A549 (cell line): ENCODE measurements at regions not wholly inside any gene's neighbourhood (a gene's known extent, or its start where the extent isn't known, plus 50 kb on each side); places are given as distances from the start of the nearest gene placed in this dataset.

Experiments used
- CBX2 ChIP-seq: fragments of 200-600 bp; sonication (generic); IDR thresholded peaks from 2 replicates; pipeline ENCODE4 v1.6.1; 2016; ENCODE audit warnings: low read depth, mild to moderate bottlenecking, borderline replicate concordance
- EP300 ChIP-seq, 2 experiments: fragments of >200 bp; sonication (Bioruptor Twin); formaldehyde crosslinking; IDR thresholded peaks; 2 replicates in 1 of 2; 3 replicates in 1 of 2; pipeline ENCODE4 v1.6.1; 2016 to 2017
- GATA3 ChIP-seq: IDR thresholded peaks from 2 replicates; pipeline ENCODE4 v1.6.1; 2012; ENCODE audit warnings: borderline replicate concordance
- NR3C1 ChIP-seq: fragments of >200 bp; sonication (Bioruptor Twin); formaldehyde crosslinking; IDR thresholded peaks from 3 replicates; pipeline ENCODE4 v1.6.1; 2017
- RARB ChIP-seq: fragments of 250-450 bp; sonication (Bioruptor Pico); IDR thresholded peaks from 2 replicates; pipeline ENCODE4 v1.8.0; 2021; ENCODE audit warnings: mild to moderate bottlenecking, moderate library complexity
- RFX5 ChIP-seq: fragments of 450-650 bp; IDR thresholded peaks from 2 replicates; pipeline ENCODE4 v1.7.1; 2014; ENCODE audit warnings: antibody characterized with exemption, mild to moderate bottlenecking, moderate library complexity
- TF ChIP-seq, protein P1 (sequence below): fragments of >200 bp; sonication (Bioruptor Twin); formaldehyde crosslinking; IDR thresholded peaks from 3 replicates; pipeline ENCODE4 v1.5.1; 2016
- TF ChIP-seq, protein P2 (sequence below): fragments of >200 bp; sonication (Bioruptor Twin); formaldehyde crosslinking; IDR thresholded peaks from 3 replicates; pipeline ENCODE4 v1.6.1; 2016
- TF ChIP-seq, protein P3 (sequence below): fragments of 200-600 bp; sonication (generic); IDR thresholded peaks from 2 replicates; pipeline ENCODE4 v1.6.1; 2016; ENCODE audit warnings: antibody characterized with exemption, mild to moderate bottlenecking, moderate library complexity

GRCh38 chr7:98520356-98520951 lies 96.6 kb upstream of the NPTX2 start:
- no peak for TF ChIP-seq CBX2
- TF ChIP-seq, protein P1, sequence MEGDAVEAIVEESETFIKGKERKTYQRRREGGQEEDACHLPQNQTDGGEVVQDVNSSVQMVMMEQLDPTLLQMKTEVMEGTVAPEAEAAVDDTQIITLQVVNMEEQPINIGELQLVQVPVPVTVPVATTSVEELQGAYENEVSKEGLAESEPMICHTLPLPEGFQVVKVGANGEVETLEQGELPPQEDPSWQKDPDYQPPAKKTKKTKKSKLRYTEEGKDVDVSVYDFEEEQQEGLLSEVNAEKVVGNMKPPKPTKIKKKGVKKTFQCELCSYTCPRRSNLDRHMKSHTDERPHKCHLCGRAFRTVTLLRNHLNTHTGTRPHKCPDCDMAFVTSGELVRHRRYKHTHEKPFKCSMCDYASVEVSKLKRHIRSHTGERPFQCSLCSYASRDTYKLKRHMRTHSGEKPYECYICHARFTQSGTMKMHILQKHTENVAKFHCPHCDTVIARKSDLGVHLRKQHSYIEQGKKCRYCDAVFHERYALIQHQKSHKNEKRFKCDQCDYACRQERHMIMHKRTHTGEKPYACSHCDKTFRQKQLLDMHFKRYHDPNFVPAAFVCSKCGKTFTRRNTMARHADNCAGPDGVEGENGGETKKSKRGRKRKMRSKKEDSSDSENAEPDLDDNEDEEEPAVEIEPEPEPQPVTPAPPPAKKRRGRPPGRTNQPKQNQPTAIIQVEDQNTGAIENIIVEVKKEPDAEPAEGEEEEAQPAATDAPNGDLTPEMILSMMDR: no peak
- TF ChIP-seq, protein P2, sequence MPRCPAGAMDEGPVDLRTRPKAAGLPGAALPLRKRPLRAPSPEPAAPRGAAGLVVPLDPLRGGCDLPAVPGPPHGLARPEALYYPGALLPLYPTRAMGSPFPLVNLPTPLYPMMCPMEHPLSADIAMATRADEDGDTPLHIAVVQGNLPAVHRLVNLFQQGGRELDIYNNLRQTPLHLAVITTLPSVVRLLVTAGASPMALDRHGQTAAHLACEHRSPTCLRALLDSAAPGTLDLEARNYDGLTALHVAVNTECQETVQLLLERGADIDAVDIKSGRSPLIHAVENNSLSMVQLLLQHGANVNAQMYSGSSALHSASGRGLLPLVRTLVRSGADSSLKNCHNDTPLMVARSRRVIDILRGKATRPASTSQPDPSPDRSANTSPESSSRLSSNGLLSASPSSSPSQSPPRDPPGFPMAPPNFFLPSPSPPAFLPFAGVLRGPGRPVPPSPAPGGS: no peak
- no peak for TF ChIP-seq RFX5
- TF ChIP-seq, protein P3, sequence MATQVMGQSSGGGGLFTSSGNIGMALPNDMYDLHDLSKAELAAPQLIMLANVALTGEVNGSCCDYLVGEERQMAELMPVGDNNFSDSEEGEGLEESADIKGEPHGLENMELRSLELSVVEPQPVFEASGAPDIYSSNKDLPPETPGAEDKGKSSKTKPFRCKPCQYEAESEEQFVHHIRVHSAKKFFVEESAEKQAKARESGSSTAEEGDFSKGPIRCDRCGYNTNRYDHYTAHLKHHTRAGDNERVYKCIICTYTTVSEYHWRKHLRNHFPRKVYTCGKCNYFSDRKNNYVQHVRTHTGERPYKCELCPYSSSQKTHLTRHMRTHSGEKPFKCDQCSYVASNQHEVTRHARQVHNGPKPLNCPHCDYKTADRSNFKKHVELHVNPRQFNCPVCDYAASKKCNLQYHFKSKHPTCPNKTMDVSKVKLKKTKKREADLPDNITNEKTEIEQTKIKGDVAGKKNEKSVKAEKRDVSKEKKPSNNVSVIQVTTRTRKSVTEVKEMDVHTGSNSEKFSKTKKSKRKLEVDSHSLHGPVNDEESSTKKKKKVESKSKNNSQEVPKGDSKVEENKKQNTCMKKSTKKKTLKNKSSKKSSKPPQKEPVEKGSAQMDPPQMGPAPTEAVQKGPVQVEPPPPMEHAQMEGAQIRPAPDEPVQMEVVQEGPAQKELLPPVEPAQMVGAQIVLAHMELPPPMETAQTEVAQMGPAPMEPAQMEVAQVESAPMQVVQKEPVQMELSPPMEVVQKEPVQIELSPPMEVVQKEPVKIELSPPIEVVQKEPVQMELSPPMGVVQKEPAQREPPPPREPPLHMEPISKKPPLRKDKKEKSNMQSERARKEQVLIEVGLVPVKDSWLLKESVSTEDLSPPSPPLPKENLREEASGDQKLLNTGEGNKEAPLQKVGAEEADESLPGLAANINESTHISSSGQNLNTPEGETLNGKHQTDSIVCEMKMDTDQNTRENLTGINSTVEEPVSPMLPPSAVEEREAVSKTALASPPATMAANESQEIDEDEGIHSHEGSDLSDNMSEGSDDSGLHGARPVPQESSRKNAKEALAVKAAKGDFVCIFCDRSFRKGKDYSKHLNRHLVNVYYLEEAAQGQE: no peak
- TF ChIP-seq EP300 (IDR thresholded peaks at IDR 0.05): no peak
- no peak for TF ChIP-seq NR3C1
- TF ChIP-seq RARB (CRISPR knock-in tag): no peak
- TF ChIP-seq GATA3: no peak
